ENCODE measurements at regions not wholly inside any gene's neighbourhood (a gene's known extent, or its start where the extent isn't known, plus 50 kb on each side); places are given as distances from the start of the nearest gene placed in this dataset.

GRCh38 chr9:28293369-28294090, 720.2 kb upstream of the C9orf72 start:
- Histone ChIP-seq H3K36me3 (ENCODE audit: control insufficient read depth in 1 of 2, insufficient read depth in 2 of 2, low read length in 2 of 2) (no peaks in the 10 kb centered on the region), H3K27ac (ENCODE audit: low read depth, low read length) (no peak overlapping the region), H3K9ac (ENCODE audit: low read length) (no peak overlapping the region), H3K4me3 (replicated peaks in 1 of 2; ENCODE audit: low read depth in 1 of 2, low read length in 2 of 2) (no peak overlapping the region), H2AFZ (ENCODE audit: low read depth, low read length, poor library complexity, severe bottlenecking) (no peak overlapping the region), H3K9me3 (ENCODE audit: control insufficient read depth in 1 of 2, insufficient read depth in 1 of 2, low read depth in 1 of 2, low read length in 2 of 2) (peaks cover 3 to 4% of the 10 kb centered on the region in 2 experiments; a peak in 1 of 4 replicates), H3K4me1 (ENCODE audit: control insufficient read depth in 1 of 2, insufficient read depth in 2 of 2, low read length in 2 of 2) (no peaks in the 10 kb centered on the region), H3K9me2 (ENCODE audit: insufficient read depth) (no peaks in the 10 kb centered on the region), H3K4me2 (ENCODE audit: low read length) (no peak overlapping the region), H3K27me3 (ENCODE audit: insufficient read depth, low read length) (no peaks in the 10 kb centered on the region), H4K20me1 (ENCODE audit: insufficient read depth) (no peaks in the 10 kb centered on the region), H3K79me2 (ENCODE audit: insufficient read depth, low read length) (no peaks in the 10 kb centered on the region)
- ChIA-PET POLR2A (no interaction called here), RAD21 (ENCODE audit: low non-redundant PET in 1 of 2, low total read pairs in 2 of 2, uncharacterized antibody in 2 of 2, unreplicated experiment in 2 of 2) (no interaction called here), CTCF (no interaction called here)
- ATAC-seq (no peak), DNase-seq (ENCODE audit: low read depth, low spot score) (no peak)
- TF ChIP-seq ELF1 (IDR thresholded peaks at IDR 0.05; ENCODE audit: borderline replicate concordance, low read depth) (no peak), ZBTB33 (IDR thresholded peaks at IDR 0.05; ENCODE audit: extremely low read depth, insufficient replicate concordance, low read length) (no peak), CBX3 (IDR thresholded peaks at IDR 0.05; ENCODE audit: low read depth) (no peak), EZH2 (IDR thresholded peaks at IDR 0.05) (no peak), REST (IDR thresholded peaks at IDR 0.05; ENCODE audit: low read depth) (no peak), MAX (IDR thresholded peaks at IDR 0.05) (no peak), SIN3A (IDR thresholded peaks at IDR 0.05; ENCODE audit: low read depth) (no peak), EZH2phosphoT487 (IDR thresholded peaks at IDR 0.05; ENCODE audit: borderline replicate concordance) (no peak), SP1 (IDR thresholded peaks at IDR 0.05; ENCODE audit: low read depth) (no peak), ATF3 (IDR thresholded peaks at IDR 0.05) (no peak), POLR2A (IDR thresholded peaks at IDR 0.05; ENCODE audit: borderline replicate concordance, extremely low read depth, insufficient read depth, insufficient read length) (no peak), EGR1 (IDR thresholded peaks at IDR 0.05; ENCODE audit: low read depth) (no peak), POLR2AphosphoS5 (IDR thresholded peaks at IDR 0.05; ENCODE audit: low read depth, low read length) (no peak), CEBPB (IDR thresholded peaks at IDR 0.05; ENCODE audit: low read depth) (no peak), CTCF (IDR thresholded peaks at IDR 0.05 in 2 of 3, conservative IDR thresholded peaks at IDR 0.05 in 1 of 3; ENCODE audit: borderline replicate concordance in 1 of 3, insufficient read depth in 1 of 3, low read depth in 2 of 3, low read length in 2 of 3) (no peak), FOSL1 (IDR thresholded peaks at IDR 0.05; ENCODE audit: low read depth) (no peak), ZFX (IDR thresholded peaks at IDR 0.05) (no peak), ZNF274 (IDR thresholded peaks at IDR 0.05; ENCODE audit: low read depth, low read length) (no peak)
- no TSS peak for BruUV-seq (replicated peaks)
- intact Hi-C loops (cut with micrococcal nuclease): no loop called here
